ENCODE measurements at regions not wholly inside any gene's neighbourhood (a gene's known extent, or its start where the extent isn't known, plus 50 kb on each side); places are given as distances from the start of the nearest gene placed in this dataset.

DNA sequence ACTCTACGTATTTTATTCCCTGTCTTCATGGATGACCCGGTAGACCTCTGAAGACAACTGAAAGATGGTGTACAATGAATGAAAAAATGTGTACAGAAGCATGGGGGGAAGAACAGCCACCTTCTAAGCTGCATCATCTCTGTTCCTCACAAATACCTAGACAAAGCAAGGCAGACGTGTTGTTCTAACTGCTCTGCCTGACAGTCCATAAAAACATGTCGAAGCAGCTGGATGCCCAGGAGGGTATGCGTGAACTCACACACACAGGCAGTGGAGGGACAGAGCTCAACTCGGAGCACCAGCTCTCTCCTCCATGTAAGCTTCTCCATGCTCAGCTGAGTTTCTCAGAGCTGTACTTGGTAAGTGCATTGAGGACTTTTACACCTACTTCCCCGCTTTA lies 327.4 kb downstream of the CTTN start:
- no peak for DNase-seq (ENCODE audit: low spot score)

GRCh38 chr11:70727021-70727420 lies 328.7 kb downstream of the CTTN start:
- no peak for DNase-seq (ENCODE audit: low spot score)

- DNase-seq (ENCODE audit: low spot score): no peak
Measured at GRCh38 chr11:70727899-70728620, 329.7 kb downstream of the CTTN start.

DNA sequence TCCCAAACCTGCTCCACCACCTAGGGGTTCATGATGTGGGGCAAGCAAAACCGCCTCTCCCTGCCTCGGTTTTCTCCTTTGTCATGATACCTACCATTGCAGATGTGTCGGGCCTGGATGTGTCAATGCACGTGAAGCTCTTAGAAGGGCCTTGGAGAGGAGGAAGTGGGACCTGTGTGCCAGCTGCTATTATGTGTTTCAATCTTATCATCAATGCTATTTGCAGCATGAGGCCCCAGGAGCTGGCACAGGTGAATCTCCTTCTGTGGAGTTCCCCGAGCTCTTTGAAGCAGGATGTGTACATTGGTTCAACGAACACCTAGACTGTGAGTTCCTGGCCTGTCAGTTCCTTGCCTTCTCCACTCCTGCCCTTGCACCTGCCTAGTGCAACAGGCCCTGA lies 331.6 kb downstream of the CTTN start:
- DNase-seq (ENCODE audit: low spot score): no peak

- no peak for DNase-seq (ENCODE audit: low spot score)
Measured at GRCh38 chr11:70730411-70730810, 332.1 kb downstream of the CTTN start.

DNA sequence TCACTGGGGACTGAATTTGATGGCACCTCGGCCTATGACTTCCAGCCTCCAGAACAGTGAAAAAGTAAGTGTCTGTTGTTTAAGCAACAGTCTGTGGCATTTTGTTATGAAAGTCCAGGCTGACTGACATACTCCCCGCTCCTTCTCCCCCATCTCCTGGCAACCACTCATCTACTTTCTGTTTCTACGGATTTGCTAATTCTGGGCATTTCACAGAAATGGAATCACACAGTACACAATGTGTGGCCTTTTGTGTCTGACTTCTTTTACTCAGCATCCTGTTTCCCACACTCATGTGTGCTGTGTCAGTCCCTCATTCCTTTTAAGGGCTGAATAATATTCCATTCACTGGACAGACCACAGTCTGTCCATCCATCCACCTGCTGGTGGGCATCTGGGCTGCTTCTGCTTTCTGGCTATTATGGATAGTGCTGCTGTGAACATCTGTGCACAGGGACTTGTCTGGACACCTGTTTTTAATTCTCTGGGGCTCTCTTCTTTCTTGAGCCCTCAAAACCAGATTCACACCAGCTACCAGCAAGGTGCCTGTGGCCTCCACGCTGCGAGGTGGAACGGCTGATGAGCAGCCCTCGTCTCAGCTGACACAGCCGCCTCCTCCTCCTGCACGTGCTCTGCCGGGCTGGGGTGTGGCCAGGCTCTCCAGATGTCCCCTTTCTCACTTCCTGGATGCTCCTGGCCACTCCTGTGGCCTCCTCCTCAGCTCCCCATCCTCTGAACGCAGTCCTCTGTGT lies 333.1 kb downstream of the CTTN start:
- no peak for DNase-seq (ENCODE audit: low spot score)

GRCh38 chr11:70732023-70732880 lies 333.9 kb downstream of the CTTN start:
- no peak for DNase-seq (ENCODE audit: low spot score)

- peak; percentile 28 for DNase-seq (ENCODE audit: low spot score)
Measured at GRCh38 chr11:70732881-70733196, 334.5 kb downstream of the CTTN start.

GRCh38 chr11:70733327-70734325 lies 335.3 kb downstream of the CTTN start:
- no peak for DNase-seq (ENCODE audit: low spot score)

- no peak for DNase-seq (ENCODE audit: low spot score)
Measured at GRCh38 chr11:70734379-70734778, 336.1 kb downstream of the CTTN start.

- no peak for DNase-seq (ENCODE audit: low spot score)
Measured at GRCh38 chr11:70734911-70735310, 336.6 kb downstream of the CTTN start.

- no peak for DNase-seq (ENCODE audit: low spot score)
Measured at GRCh38 chr11:70735976-70736375, 337.6 kb downstream of the CTTN start.

DNA sequence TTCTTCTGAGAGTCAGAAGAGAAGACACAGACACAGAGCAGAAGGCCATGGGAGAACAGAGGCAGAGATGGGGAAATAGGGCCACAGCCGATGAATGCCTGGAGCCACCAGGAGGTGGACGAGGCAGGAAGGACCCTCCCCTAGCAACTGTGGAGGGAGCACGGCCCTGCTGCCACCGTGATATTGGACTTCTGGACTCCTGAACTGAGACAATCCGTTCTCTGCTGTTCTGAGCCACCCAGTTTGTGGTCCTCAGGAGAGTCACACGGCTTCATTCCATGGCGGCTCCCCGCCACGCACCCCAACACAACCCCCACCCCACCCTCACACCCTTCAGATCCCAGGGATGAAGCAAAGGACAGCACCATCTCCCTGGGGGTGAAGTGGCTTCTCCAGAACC lies 338.1 kb downstream of the CTTN start:
- DNase-seq (ENCODE audit: low spot score): no peak

GRCh38 chr11:70736937-70737640 lies 338.8 kb downstream of the CTTN start:
- no peak for DNase-seq (ENCODE audit: low spot score)

- no peak for DNase-seq (ENCODE audit: low spot score)
Measured at GRCh38 chr11:70737816-70738630, 339.7 kb downstream of the CTTN start.

- no peak for DNase-seq (ENCODE audit: low spot score)
Measured at GRCh38 chr11:70738661-70739060, 340.3 kb downstream of the CTTN start.

DNA sequence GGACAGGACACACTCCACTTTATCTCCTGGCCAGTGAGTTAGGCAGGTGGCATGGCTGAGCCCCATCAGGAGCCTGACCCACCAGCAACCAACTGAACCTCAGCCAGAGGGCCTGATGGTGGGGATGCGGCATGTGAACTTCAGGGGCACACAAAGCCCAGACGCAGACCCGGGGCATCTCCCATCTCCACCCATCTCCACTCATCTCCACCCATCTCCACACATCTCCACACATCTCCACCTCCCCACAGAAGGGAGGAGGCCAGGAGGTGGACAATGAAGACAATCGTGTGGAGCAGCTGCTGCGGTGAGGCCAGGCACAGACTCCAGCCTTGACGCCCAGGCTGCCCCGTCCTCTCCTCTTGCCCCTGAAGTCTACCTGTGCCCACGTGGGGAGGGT lies 340.8 kb downstream of the CTTN start:
- no peak for DNase-seq (ENCODE audit: low spot score)

- no peak for DNase-seq (ENCODE audit: low spot score)
Measured at GRCh38 chr11:70739811-70740487, 341.6 kb downstream of the CTTN start.

DNA sequence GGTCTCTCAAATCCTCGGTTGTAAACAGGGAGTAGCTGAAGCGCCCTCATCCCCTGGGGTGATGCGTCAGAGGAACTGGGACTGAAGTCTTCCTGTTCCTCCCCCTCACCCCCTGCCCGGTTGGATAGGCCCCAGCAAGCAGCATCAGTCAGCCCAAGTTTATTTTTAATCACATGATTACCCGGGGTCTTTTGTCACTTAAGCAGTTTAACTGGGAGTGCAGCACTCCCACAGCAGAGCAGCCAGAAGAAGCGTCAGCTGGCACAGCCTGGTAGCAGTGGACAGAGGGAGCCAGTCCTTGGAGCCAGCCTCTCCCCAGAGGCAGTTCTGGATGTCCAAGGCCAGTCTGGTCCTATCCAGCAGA lies 342.1 kb downstream of the CTTN start:
- DNase-seq (ENCODE audit: low spot score): no peak

DNA sequence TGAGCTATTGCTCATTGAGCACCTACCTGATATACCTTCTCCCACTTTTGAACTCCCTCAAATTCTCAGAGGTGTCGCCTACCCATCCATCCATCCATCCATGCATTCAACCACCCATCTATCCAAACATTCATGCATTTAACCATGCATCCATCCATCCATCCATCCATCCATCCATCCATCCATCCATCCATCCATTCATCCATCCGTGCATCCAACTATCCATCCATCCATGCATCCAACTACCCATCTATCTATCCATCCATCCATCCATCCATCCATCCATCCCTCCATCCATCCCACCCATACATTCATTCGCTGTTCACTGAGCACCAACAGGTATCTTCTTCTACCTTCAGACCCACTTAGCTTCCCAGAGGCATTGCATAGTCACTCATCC lies 342.8 kb downstream of the CTTN start:
- DNase-seq (ENCODE audit: low spot score): no peak

All from putamen (tissue), 1 donor.